Fibroblast of gingiva (primary cell): ENCODE measurements at regions not wholly inside any gene's neighbourhood (a gene's known extent, or its start where the extent isn't known, plus 50 kb on each side); places are given as distances from the start of the nearest gene placed in this dataset.
A peak's percentile ranks its signal among the peaks of the same experiment; 100 is the strongest.

Experiments
- DNase-seq: peaks from one replicate; pipeline ENCODE4 v3.0.0-alpha.2; 2011; ENCODE audit warnings: low read depth

- no peak for DNase-seq
Measured at GRCh38 chr18:61756244-61756643, 136.6 kb downstream of the RNF152 start.

GRCh38 chr18:61755555-61755954, 137.3 kb downstream of the RNF152 start:
- no peak for DNase-seq

- no peak for DNase-seq
Measured at GRCh38 chr18:61754039-61754583, 138.7 kb downstream of the RNF152 start.

- no peak for DNase-seq
Measured at GRCh38 chr18:61753373-61753772, 139.4 kb downstream of the RNF152 start.

GRCh38 chr18:61752973-61753372, 139.8 kb downstream of the RNF152 start:
- DNase-seq: no peak

- no peak for DNase-seq
Measured at GRCh38 chr18:61750840-61751668, 141.8 kb downstream of the RNF152 start.

GRCh38 chr18:61749546-61749945, 143.3 kb downstream of the RNF152 start:
- DNase-seq: no peak

- no peak for DNase-seq
Measured at GRCh38 chr18:61749031-61749430, 143.8 kb downstream of the RNF152 start.

GRCh38 chr18:61748004-61748403, 144.8 kb downstream of the RNF152 start:
- no peak for DNase-seq

GRCh38 chr18:61743775-61744531, 148.9 kb downstream of the RNF152 start:
- peak; percentile 56 for DNase-seq

- no peak for DNase-seq
Measured at GRCh38 chr18:61742565-61743429, 150.0 kb downstream of the RNF152 start.

- DNase-seq: no peak
Measured at GRCh38 chr18:61741881-61742454, 150.8 kb downstream of the RNF152 start.

- peak; percentile 86 for DNase-seq
Measured at GRCh38 chr18:61738488-61738887, 154.3 kb downstream of the RNF152 start.

GRCh38 chr18:61738042-61738441, 154.8 kb downstream of the RNF152 start:
- peak; percentile 90 for DNase-seq

GRCh38 chr18:61736133-61736532, 156.7 kb downstream of the RNF152 start:
- no peak for DNase-seq

- no peak for DNase-seq
Measured at GRCh38 chr18:61735564-61736102, 157.2 kb downstream of the RNF152 start.

GRCh38 chr18:61734396-61734795, 158.4 kb downstream of the RNF152 start:
- no peak for DNase-seq

- DNase-seq: peak; percentile 20
Measured at GRCh38 chr18:61732854-61733253, 160.0 kb downstream of the RNF152 start.

GRCh38 chr18:61731693-61732376, 161.0 kb downstream of the RNF152 start:
- peak; percentile 69 for DNase-seq

- peak; percentile 88 for DNase-seq
Measured at GRCh38 chr18:61731178-61731577, 161.6 kb downstream of the RNF152 start.

GRCh38 chr18:61729322-61729721, 163.5 kb downstream of the RNF152 start:
- DNase-seq: no peak
